GM21381 (cell line): ENCODE measurements at regions not wholly inside any gene's neighbourhood (a gene's known extent, or its start where the extent isn't known, plus 50 kb on each side); places are given as distances from the start of the nearest gene placed in this dataset.
"Not testable (repeated sequence)": the region's sequence is repeated elsewhere in the genome, so short reads cannot be mapped to it uniquely, and the experiment has no call there.

ENCODE experiments used
- ATAC-seq: cut with Tn5 transposase; IDR thresholded peaks from one replicate; pipeline ENCODE4 v1.9.1; 2021; ENCODE audit warnings: mild to moderate bottlenecking, moderate library complexity; ENCODE audit not compliant: unreplicated experiment

DNA sequence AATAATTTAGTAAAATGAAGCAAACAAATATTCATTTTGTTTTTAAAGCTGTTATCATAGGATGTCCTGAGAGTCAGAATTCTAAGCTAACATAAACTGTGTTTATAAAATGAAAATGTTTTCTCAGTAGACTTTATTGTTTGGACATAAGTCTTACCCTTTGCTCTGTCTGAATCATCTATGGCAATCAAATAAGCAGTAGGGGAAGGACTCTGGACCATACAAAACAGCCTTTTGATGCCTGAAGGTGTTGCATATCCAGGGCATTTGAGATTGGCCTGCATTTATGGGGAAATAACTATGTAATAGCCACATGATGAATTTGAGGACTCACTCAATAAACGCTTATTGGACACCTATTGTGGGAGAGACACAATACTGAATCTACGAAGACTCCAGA lies 123.0 kb upstream of the ATP5MC3 start:
- ATAC-seq, result no peak

DNA sequence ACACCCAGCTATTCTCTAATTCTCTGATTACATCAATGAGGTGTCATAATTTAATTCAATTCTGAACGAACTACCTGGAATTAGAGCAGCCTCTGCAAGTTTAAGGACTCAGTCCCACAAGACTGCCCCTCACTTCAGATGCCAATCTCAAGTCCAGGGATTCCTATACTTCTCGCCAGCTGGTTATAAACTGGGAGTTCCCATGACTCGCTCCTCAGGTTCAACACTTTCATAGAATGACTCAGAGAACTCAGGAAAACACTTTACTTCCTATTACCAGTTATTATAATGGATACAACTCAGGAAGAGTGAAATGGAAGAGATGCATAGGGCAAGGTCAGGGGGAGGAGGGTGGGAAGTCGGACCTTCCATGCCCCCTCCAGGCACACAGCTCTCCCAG lies 112.3 kb upstream of the ATP5MC3 start:
- no peak for ATAC-seq

DNA sequence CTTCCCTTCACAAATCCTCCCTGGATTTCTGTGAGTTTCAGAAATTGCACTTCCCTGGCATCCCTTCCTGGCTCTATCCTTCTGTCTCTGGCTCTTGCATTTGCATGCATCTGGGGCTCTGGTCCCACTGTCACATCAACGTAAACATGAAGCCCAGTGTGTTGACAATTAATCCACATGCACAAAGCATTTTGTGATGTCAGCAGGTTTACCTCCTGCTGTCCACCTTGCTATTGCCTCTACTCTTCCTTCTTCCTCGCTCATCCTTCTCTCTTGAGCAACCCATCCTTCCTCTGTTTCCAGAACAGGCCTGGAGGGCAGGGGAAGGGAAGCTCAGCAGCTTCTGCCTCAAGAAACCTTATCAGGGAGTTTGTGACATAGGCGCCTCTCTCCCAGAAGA lies 111.7 kb upstream of the ATP5MC3 start:
- no peak for ATAC-seq

- ATAC-seq, result no peak
These were observed 101.4 kb upstream of the ATP5MC3 start for GRCh38 chr2:175282886-175283285.

DNA sequence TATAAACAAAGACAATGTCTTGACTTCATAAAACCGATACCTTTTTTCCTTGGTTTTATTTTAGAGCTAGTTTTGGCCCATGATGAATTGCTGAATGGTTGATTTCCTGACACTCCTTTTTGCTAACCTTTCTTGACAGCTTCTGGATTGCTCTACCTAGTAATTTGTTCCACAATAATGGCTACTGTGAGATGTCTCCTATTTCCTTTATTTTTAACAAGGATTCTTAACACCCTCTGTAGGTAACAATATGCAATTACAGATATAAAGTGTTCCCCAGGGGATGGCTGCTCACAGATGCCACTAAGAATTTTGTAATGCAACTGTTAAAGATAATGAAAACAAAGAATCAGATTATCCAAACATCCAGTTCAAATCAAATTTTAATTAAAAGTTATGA lies 100.8 kb upstream of the ATP5MC3 start:
- ATAC-seq, result no peak

GRCh38 chr2:175277772-175278171 lies 96.3 kb upstream of the ATP5MC3 start:
- ATAC-seq, result no peak

DNA sequence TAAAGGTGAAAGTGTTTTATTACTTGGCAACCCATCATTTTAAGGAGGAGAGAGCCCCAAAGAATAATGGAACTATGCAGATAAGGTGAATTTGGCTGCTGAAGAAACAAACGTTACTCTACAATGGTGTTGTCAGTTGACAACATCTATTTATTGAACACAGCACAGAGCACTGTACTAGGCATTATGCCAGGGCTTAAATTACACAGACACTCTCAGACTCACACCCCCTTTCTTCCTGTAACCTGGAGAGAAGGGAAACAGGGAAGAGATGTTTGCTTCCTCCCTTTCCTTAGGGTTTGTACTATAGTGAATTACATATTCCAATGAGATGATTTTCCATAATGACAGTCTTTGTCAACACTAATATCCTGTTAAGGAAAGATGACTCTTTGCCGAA lies 94.0 kb upstream of the ATP5MC3 start:
- ATAC-seq, result no peak

- ATAC-seq, result no peak
These were observed 77.7 kb upstream of the ATP5MC3 start for GRCh38 chr2:175259164-175259563.

DNA sequence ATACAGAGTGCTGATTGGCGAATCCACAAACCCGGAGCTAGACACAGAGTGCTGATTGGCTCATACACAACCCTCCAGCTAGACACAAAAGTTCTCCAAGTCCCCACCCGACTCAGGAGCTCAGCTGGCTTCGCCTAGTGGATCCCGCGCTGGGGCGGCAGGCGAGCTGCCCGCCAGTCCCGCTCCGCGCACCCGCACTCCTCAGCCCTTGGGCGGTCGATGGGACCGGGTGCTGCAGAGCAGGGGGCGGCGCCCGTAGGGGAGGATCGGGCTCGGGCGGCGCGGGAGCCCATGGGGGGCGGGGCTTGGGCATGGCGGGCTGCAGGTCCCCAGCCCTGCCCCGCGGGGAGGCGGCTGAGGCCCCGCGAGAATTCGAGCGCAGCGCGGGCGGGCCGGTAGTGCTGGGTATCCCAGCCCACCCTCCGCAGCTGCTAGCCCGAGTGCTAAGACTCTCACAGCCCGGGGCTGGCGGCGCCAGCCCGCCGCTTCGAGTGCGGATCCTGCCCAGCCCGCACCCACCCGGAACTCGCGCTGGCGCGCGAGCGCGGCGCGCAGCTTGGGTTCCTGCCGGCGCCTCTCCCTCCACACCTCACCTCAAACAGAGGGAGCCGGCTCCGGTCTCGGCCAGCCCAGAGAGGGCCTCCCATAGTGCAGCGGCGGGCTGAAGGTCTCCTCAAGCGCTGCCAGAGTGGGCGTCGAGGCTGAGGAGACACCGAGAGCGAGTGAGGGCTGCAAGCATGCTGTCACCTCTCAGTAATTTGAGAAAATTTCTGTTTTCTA lies 75.5 kb upstream of the ATP5MC3 start:
- ATAC-seq, result no peak

DNA sequence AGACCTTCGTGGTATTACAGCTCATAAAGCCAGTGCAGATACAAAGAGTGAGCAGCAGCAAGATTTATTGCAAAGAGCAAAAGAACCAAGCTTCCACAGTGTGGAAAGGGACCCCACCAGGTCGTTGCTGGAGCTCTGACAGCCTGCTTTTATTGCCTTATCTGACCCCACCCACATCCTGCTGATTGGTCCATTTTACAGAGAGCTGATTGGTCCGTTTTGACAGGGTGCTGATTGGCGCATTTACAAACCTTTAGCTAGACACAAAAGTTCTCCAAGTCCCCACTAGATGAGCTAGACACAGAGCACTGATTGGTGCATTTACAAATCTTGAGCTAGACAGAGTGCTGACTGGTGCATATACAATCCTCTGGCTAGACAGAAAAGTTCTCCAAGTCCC lies 74.9 kb upstream of the ATP5MC3 start:
- not testable (repeated sequence) for ATAC-seq

DNA sequence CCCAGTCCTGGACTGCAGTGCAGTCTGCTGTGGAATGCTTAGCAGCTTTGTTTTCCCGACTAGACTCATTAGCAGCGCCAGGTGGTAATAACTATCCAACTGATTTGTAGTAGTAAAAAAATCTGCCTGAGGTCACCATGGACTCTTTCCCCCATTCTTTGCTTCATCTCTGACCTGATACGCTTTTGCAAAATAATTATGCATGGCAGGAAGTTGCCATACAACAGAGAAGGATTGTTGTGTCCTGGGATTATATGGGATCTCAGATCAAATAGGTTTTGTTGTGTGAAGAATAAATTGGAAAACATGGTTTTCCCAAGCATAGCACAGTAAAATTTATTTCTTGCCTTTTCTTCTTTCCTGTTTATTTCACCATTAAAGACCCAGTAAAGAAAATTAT lies 72.4 kb upstream of the ATP5MC3 start:
- no peak for ATAC-seq

DNA sequence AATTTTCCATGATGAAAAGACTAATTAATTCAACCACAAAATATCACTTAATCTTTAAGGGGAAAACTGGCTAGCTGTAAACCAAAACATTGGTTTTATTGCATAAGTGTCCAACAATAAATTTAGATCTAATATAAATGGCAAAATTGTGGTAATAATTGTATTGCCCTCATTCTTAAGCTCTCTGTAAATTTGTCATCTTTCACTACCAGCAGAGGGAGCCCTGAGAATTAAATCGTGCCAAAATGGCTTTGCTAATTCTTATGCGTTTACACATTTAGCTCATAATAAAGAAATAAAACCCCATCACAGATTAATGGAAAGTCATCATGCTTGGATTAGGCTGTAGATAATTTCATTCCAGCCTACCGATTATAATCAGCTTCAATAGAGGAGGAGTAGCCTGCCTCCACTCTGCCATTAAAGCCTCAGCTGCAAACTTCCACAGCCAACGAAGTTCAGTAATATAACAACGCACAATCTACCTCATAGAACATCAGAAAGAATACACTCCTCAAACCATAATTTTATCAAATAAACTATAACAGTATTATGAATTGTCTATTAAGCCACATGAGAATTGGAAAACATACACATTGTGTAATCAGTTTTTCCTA lies 70.0 kb upstream of the ATP5MC3 start:
- ATAC-seq, result no peak

DNA sequence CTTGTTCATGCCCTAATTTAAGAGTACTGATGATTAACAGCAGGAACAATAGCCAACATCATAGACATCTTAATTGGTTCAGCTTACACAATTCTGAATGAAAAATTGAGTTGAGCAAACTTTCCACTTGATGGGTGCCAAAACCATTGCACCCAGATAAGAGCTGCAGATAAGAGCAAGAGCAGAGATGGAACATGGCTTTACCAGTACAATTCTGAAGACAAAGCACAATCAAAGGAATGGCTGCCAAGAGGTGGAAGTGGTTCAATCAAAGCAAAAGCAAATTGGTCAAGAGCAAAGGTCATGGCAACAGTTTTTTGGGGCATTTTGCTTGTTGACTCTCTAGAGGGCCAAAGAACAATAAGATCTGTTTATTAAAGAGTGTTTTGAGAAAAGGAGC lies 65.6 kb upstream of the ATP5MC3 start:
- no peak for ATAC-seq

DNA sequence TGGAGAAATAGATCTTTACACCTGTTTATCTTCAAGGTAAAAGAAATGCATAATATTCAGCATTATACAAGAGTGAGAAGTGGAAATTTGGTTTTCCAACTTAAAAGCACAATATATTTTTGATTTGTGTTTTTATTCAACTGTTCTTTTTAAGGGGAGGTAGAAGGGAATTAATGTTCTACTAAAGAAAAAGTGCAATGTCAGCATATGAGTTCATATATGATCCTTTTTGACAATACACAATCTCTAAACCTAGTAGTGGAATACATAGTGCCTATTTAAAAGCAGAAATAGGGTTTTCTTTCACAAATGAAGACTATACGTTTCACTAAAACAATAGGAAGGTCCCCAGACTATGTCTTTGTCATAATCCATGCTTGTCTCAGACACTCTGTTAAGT lies 63.2 kb upstream of the ATP5MC3 start:
- ATAC-seq, result no peak

DNA sequence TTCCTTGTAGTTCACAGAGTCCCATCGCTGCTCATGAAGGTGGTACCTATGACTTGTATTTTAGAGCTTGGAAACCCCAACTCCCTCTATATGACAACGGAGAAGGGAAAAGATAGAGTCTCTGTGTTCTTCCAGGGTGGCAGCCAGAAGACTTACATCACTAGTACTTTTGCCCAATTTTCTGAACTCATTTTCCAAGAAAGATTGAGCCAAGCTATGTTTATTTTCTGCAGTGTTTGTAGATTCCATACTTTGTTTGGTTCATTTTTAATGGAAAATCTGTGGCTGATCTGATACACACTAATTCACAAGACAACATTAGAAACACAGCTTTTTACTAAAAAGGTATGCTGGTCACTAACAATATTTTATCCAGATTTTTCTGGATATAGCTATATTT lies 60.2 kb upstream of the ATP5MC3 start:
- no peak for ATAC-seq

DNA sequence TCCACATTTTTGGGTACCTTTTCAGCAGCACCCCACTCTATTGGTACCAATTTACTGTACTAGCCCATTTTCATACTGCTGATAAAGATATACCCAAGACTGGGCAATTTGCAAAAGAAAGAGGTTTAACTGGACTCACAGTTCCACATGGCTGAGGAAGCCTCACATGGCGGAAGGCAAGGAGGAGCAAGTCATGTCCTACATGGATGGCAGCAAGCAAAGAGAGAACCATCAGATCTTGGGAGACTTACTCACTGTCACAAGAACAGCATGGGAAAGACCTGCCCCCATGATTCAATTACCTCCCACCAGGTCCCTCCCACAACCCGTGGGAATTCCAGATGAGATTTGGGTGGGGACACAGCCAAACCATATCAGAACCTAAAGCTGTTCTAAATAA lies 58.5 kb upstream of the ATP5MC3 start:
- not testable (repeated sequence) for ATAC-seq

DNA sequence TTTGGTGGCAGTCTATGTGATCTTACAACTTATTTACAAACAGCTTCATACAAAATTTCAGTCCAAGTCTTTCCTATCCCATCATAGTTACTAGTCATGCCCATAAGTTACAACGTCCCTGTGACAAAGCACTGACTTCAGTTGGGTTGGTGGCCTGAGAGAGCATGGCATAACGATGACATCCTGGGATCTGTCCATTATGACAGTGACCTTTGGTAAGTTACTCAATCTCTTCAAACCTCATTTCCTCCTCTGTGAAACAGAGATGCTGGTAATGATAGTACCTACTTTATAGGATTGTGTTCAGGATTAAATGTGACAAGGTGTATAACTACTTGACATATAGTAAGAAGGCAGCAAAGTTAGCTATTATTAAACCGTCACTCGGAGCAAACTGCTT lies 55.4 kb upstream of the ATP5MC3 start:
- no peak for ATAC-seq

DNA sequence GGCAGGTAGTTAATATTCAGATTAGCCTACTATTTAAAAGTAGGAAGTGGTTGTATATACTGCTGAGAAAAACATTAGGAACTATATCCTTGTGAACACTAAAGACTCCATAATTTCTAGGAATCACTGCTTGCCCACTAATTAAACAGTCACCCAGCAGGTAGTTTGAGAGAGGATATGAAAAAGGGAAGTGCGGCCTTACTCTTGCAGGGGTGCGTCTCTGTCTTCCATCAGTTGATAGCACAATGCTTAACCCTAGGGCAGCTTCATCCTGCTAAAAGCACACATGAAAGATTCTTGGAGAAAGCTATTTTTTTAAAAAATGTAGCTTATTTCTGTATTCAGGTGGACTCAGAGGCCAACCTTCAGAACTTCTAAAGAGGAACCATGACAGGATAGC lies 53.1 kb upstream of the ATP5MC3 start:
- ATAC-seq, result peak; percentile 77

DNA sequence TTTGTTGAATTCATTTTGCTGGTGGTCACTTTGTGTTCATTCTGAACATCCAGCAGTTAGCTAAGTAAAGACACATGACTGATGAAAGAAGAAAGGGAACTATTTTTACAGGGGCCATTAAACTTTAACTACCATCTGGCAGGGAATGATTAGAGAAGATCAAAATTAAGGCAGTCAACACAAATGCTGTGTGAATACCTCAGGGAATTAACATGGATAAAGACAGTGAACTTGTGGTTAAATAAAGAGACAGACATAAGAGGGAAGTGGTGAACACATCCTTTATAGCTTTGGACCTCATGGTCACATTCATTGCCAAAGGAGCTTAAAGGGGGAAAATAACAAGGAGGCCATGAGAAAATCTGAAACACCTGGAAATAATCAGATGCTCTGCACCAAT lies 52.6 kb upstream of the ATP5MC3 start:
- ATAC-seq, result no peak

DNA sequence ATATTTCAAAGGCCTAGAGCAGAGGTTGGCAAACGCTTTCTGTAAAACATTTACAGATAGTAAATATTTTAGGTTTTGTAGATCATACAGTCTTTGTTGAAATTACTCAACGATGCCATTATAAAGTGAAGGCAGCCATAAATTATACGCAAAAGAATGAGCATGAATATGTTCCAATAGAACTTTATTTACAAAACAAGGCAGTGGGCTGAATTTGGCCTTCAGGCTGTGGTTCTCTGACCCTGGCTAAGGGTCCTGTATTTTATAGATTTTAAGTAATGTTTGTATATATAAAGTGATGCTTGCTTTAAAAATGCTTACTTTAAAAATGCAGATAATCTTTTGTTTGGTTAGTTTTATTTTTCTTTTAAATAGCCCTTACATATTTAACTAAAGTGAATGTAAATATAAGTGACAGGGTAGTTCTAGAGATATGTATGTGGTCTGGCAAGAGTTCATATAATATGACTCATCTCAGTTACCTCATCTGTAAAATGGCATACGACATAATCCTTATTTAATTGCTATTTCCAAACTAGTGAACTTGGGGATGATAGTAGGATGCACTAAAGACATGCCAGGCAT lies 51.7 kb upstream of the ATP5MC3 start:
- no peak for ATAC-seq
